ENCODE measurements at regions not wholly inside any gene's neighbourhood (a gene's known extent, or its start where the extent isn't known, plus 50 kb on each side); places are given as distances from the start of the nearest gene placed in this dataset.

- DNase-seq (ENCODE audit: low read depth), result no peak
- H3K4me3 ChIP-seq (ENCODE audit: low read length), result no peak overlapping the region
- TF ChIP-seq CTCF (IDR thresholded peaks at IDR 0.05; ENCODE audit: insufficient read depth, low read depth, low read length, missing control alignments), result no peak
These were observed 101.5 kb upstream of the ZNF644 start for GRCh38 chr1:91123319-91123718.

- no peak for DNase-seq (ENCODE audit: low read depth)
These were observed 100.4 kb upstream of the ZNF644 start for GRCh38 chr1:91122106-91122717.

GRCh38 chr1:91121366-91121765 lies 99.5 kb upstream of the ZNF644 start:
- DNase-seq (ENCODE audit: low read depth), result no peak
- no peak for TF ChIP-seq CTCF (IDR thresholded peaks at IDR 0.05; ENCODE audit: insufficient read depth, low read depth, low read length, missing control alignments)
- no peak overlapping the region for H3K4me3 ChIP-seq (ENCODE audit: low read length)

More at GRCh38 chr1:91122106-91122717, 100.4 kb upstream of the ZNF644 start:
- H3K4me3 ChIP-seq (ENCODE audit: low read length), result no peak overlapping the region
- no peak for TF ChIP-seq CTCF (IDR thresholded peaks at IDR 0.05; ENCODE audit: insufficient read depth, low read depth, low read length, missing control alignments)

- no peak for TF ChIP-seq CTCF (IDR thresholded peaks at IDR 0.05; ENCODE audit: insufficient read depth, low read depth, low read length, missing control alignments)
- no peak overlapping the region for H3K4me3 ChIP-seq (ENCODE audit: low read length)
- no peak for DNase-seq (ENCODE audit: low read depth)
These were observed 99.1 kb upstream of the ZNF644 start for GRCh38 chr1:91120936-91121335.

GRCh38 chr1:91120421-91120820 lies 98.6 kb upstream of the ZNF644 start:
- TF ChIP-seq CTCF (IDR thresholded peaks at IDR 0.05; ENCODE audit: insufficient read depth, low read depth, low read length, missing control alignments), result no peak
- DNase-seq (ENCODE audit: low read depth), result no peak
- H3K4me3 ChIP-seq (ENCODE audit: low read length), result no peak overlapping the region

- no peak for DNase-seq (ENCODE audit: low read depth)
- H3K4me3 ChIP-seq (ENCODE audit: low read length), result no peak overlapping the region
- TF ChIP-seq CTCF (IDR thresholded peaks at IDR 0.05; ENCODE audit: insufficient read depth, low read depth, low read length, missing control alignments), result no peak
These were observed 82.9 kb upstream of the ZNF644 start for GRCh38 chr1:91104712-91105111.

- H3K4me3 ChIP-seq (ENCODE audit: low read length), result no peak overlapping the region
- no peak for TF ChIP-seq CTCF (IDR thresholded peaks at IDR 0.05; ENCODE audit: insufficient read depth, low read depth, low read length, missing control alignments)
These were observed 79.5 kb upstream of the ZNF644 start for GRCh38 chr1:91101328-91101727.

More at GRCh38 chr1:91101328-91101727, 79.5 kb upstream of the ZNF644 start:
- no peak for DNase-seq (ENCODE audit: low read depth)
